Endothelial cell of umbilical vein (primary cell): ENCODE measurements at regions not wholly inside any gene's neighbourhood (a gene's known extent, or its start where the extent isn't known, plus 50 kb on each side); places are given as distances from the start of the nearest gene placed in this dataset.

Source experiments
- BruUV-seq: library from RNA; stranded (reverse); fragments of 400-500 nt; replicated peaks from 2 replicates; lab custom pipeline; 2021; lab: Mats Ljungman, UMichigan
- CTCF ChIA-PET: fragments of 300-600, 350-600 bp; sonication (Branson Sonifier 250); formaldehyde crosslinking; loops from one replicate; lab custom pipeline; 2021; ENCODE audit warnings: antibody characterized with exemption, inconsistent platforms; lab: Charles Lee
- POLR2A ChIA-PET: fragments of 300-600, 350-600 bp; sonication (Branson Sonifier 250); formaldehyde crosslinking; loops from one replicate; lab custom pipeline; 2021; ENCODE audit warnings: antibody characterized with exemption, inconsistent platforms; lab: Charles Lee
- DNase-seq: peaks from one replicate; pipeline ENCODE4 v3.0.0-alpha.2; 2011; ENCODE audit warnings: low read depth, low spot score
- FAIRE-seq: peaks from 2 replicates; lab custom pipeline; 2011; peaks lifted over from hg19 to GRCh38; lab: Jason Lieb, UNC
- H2AFZ ChIP-seq: 2 replicates; pipeline ENCODE4 v1.6.0; 2012; ENCODE audit warnings: low read depth, low read length, control low read depth, inconsistent platforms
- H3K27ac ChIP-seq: 2 replicates; pipeline ENCODE4 v1.5.1; 2011; ENCODE audit warnings: low read depth, mild to moderate bottlenecking, control low read depth, low read length, moderate library complexity; ENCODE audit not compliant: insufficient read depth
- H3K27me3 ChIP-seq, 2 experiments: 2 replicates each; pipeline versions ENCODE4 v1.6.0 to v1.6.1; 2011; ENCODE audit warnings: low read length in 2 of 2, mixed read lengths in 1 of 2; ENCODE audit not compliant: control insufficient read depth in 2 of 2, insufficient read depth in 2 of 2
- H3K36me3 ChIP-seq, 2 experiments: 2 replicates in 1 of 2; 3 replicates in 1 of 2; pipeline ENCODE4 v1.5.1; 2011; ENCODE audit warnings: low read length in 2 of 2, mild to moderate bottlenecking in 1 of 2, moderate library complexity in 1 of 2; ENCODE audit not compliant: control insufficient read depth in 2 of 2, insufficient read depth in 2 of 2; ENCODE audit errors: extremely low read depth in 1 of 2
- H3K4me1 ChIP-seq: 3 replicates; pipeline ENCODE4 v1.5.1; 2011; ENCODE audit warnings: mild to moderate bottlenecking, low read length; ENCODE audit not compliant: control insufficient read depth, insufficient read depth; ENCODE audit errors: extremely low read depth
- H3K4me2 ChIP-seq: 2 replicates; pipeline ENCODE4 v1.6.1; 2011; ENCODE audit warnings: low read length, control low read depth, mixed read lengths; ENCODE audit not compliant: insufficient read depth
- H3K4me3 ChIP-seq, 3 experiments: fragments of 200-600 bp in 1 of 3; sonication (generic), shearing (Covaris generic) in 1 of 3; replicated peaks in 1 of 3; 2 replicates each; pipeline ENCODE4 v1.5.1; 2011 to 2016; ENCODE audit warnings: control low read depth in 3 of 3, low read length in 3 of 3, mild to moderate bottlenecking in 2 of 3, inconsistent platforms in 1 of 3, low read depth in 1 of 3, moderate library complexity in 1 of 3; ENCODE audit not compliant: insufficient read depth in 1 of 3
- H3K79me2 ChIP-seq: 2 replicates; pipeline ENCODE4 v1.6.0; 2012; ENCODE audit warnings: low read length, inconsistent platforms; ENCODE audit not compliant: control insufficient read depth, insufficient read depth
- H3K9ac ChIP-seq: replicated peaks from 2 replicates; pipeline ENCODE3; 2011; ENCODE audit warnings: low read length, control low read depth; ENCODE audit not compliant: insufficient read depth; ENCODE audit errors: extremely low read depth
- H3K9me1 ChIP-seq: replicated peaks from 3 replicates; pipeline ENCODE4 v1.6.0; 2011; ENCODE audit warnings: mild to moderate bottlenecking, low read length; ENCODE audit not compliant: control insufficient read depth, insufficient read depth; ENCODE audit errors: extremely low read depth
- H3K9me3 ChIP-seq: replicated peaks from 2 replicates; pipeline ENCODE4 v1.5.1; 2012; ENCODE audit warnings: low read length, inconsistent platforms; ENCODE audit not compliant: control insufficient read depth, insufficient read depth
- H4K20me1 ChIP-seq: replicated peaks from 2 replicates; pipeline ENCODE3; 2011; ENCODE audit warnings: mild to moderate bottlenecking, low read length; ENCODE audit not compliant: control insufficient read depth, insufficient read depth; ENCODE audit errors: extremely low read depth
- CTCF ChIP-seq, 2 donors: IDR thresholded peaks; 1 replicate in 1 of 2; 2 replicates in 1 of 2; pipeline ENCODE4 v1.5.1; 2011; ENCODE audit warnings: low read length in 2 of 2, mild to moderate bottlenecking in 2 of 2, moderate library complexity in 2 of 2, control low read depth in 1 of 2, inconsistent platforms in 1 of 2, low read depth in 1 of 2; ENCODE audit not compliant: insufficient read depth in 1 of 2; ENCODE audit errors: extremely low read depth in 1 of 2
- EZH2 ChIP-seq: IDR thresholded peaks from 2 replicates; pipeline ENCODE4 v1.6.1; 2012; ENCODE audit warnings: borderline replicate concordance, low read depth, mild to moderate bottlenecking, moderate library complexity, low read length, inconsistent platforms; ENCODE audit not compliant: severe bottlenecking
- FOS ChIP-seq: IDR thresholded peaks from 2 replicates; pipeline ENCODE4 v1.6.1; 2011; ENCODE audit warnings: mild to moderate bottlenecking, low read length, moderate library complexity, borderline replicate concordance; ENCODE audit not compliant: insufficient read depth
- GATA2 ChIP-seq: IDR thresholded peaks from 2 replicates; pipeline ENCODE4 v1.7.0; 2011; ENCODE audit warnings: low read depth, mild to moderate bottlenecking, moderate library complexity, mixed read lengths, low read length; ENCODE audit not compliant: insufficient read length, insufficient read depth
- JUN ChIP-seq: IDR thresholded peaks from 2 replicates; pipeline ENCODE4 v1.6.1; 2011; ENCODE audit warnings: borderline replicate concordance, low read depth; ENCODE audit not compliant: insufficient read length, insufficient read depth
- MAX ChIP-seq: IDR thresholded peaks from 2 replicates; pipeline ENCODE4 v1.6.1; 2011; ENCODE audit not compliant: insufficient read depth, insufficient read length
- MYC ChIP-seq: IDR thresholded peaks from one replicate; pipeline ENCODE4 v1.6.1; 2011; ENCODE audit warnings: mild to moderate bottlenecking, low read depth, low read length
- POLR2A ChIP-seq: IDR thresholded peaks from 2 replicates; pipeline ENCODE4 v1.6.1; 2012; ENCODE audit warnings: low read depth, mild to moderate bottlenecking, control low read depth, low read length
- POLR2AphosphoS5 ChIP-seq: IDR thresholded peaks from 2 replicates; pipeline ENCODE4 v1.6.1; 2012; ENCODE audit warnings: low read depth, mild to moderate bottlenecking, control low read depth, low read length, moderate library complexity; ENCODE audit not compliant: insufficient read depth
- dilution Hi-C: fragments of 300-500 bp; cut with MboI; formaldehyde crosslinking; loops from one replicate; pipeline ENCODE4 v1.15.0; 2019; ENCODE audit warnings: low sequenced_read_pairs; ENCODE audit not compliant: extremely low pct_ligation_motif_present
- intact Hi-C: fragments of 100-400 bp; cut with micrococcal nuclease; formaldehyde crosslinking; loops from one replicate; pipeline ENCODE4 v1.10.0; 2022

GRCh38 chr2:78576409-78576808 is 449.1 kb upstream of the REG3G start:
- no peaks in the 10 kb centered on the region for H3K9me1 ChIP-seq
- H3K27ac ChIP-seq, result no peak overlapping the region
- no peak overlapping the region for H3K4me3 ChIP-seq
- no peaks in the 10 kb centered on the region for H3K79me2 ChIP-seq
- intact Hi-C loops (no loop called here), dilution Hi-C loops (no loop called here)
- H3K4me2 ChIP-seq, result no peak overlapping the region
- no peaks in the 10 kb centered on the region for H3K9me3 ChIP-seq
- no peaks in the 10 kb centered on the region for H4K20me1 ChIP-seq
- TF ChIP-seq FOS (no peak), JUN (no peak), POLR2A (no peak), MYC (no peak), EZH2 (no peak), GATA2 (no peak), MAX (no peak), CTCF (IDR thresholded peaks at IDR 0.05; ENCODE audit: extremely low read depth in 1 of 2, insufficient read depth in 1 of 2, low read depth in 1 of 2, low read length in 2 of 2) (no peak), POLR2AphosphoS5 (no peak)
- FAIRE-seq (no peak), DNase-seq (no peak)
- BruUV-seq, result no TSS peak
- H3K27me3 ChIP-seq, result no peaks in the 10 kb centered on the region
- H3K9ac ChIP-seq, result no peak overlapping the region
- no peaks in the 10 kb centered on the region for H3K36me3 ChIP-seq
- ChIA-PET CTCF (no interaction called here), POLR2A (no interaction called here)
- no peaks in the 10 kb centered on the region for H3K4me1 ChIP-seq
- H2AFZ ChIP-seq, result no peak overlapping the region
